ENCODE measurements at regions not wholly inside any gene's neighbourhood (a gene's known extent, or its start where the extent isn't known, plus 50 kb on each side); places are given as distances from the start of the nearest gene placed in this dataset.

- no peak overlapping the region for H3K27ac ChIP-seq (ENCODE audit: low read length)
- H3K9ac ChIP-seq (ENCODE audit: low read depth, low read length) = no peak overlapping the region
- no peaks in the 10 kb centered on the region for H3K27me3 ChIP-seq (ENCODE audit: insufficient read depth, low read length)
- H3K4me1 ChIP-seq (ENCODE audit: insufficient read depth, low read length) = no peaks in the 10 kb centered on the region
- no peaks in the 10 kb centered on the region for H3K36me3 ChIP-seq (ENCODE audit: insufficient read depth, low read depth, low read length)
- H3K9me3 ChIP-seq (ENCODE audit: insufficient read depth, low read depth, low read length) = no peaks in the 10 kb centered on the region
- no peak overlapping the region for H3K4me3 ChIP-seq (ENCODE audit: low read length)
Observed at GRCh38 chr22:48322907-48323306, 1504.8 kb downstream of the BRD1 start.

- Histone ChIP-seq H3K27ac (ENCODE audit: low read length) (no peak overlapping the region), H3K27me3 (ENCODE audit: insufficient read depth, low read length) (no peaks in the 10 kb centered on the region), H3K4me1 (ENCODE audit: insufficient read depth, low read length) (no peaks in the 10 kb centered on the region), H3K36me3 (ENCODE audit: insufficient read depth, low read depth, low read length) (no peaks in the 10 kb centered on the region), H3K9me3 (ENCODE audit: insufficient read depth, low read depth, low read length) (no peaks in the 10 kb centered on the region), H3K4me3 (ENCODE audit: low read length) (no peak overlapping the region), H3K9ac (ENCODE audit: low read depth, low read length) (no peak overlapping the region)
Observed at GRCh38 chr22:48321986-48322545, 1505.6 kb downstream of the BRD1 start.

GRCh38 chr22:48320683-48321451 is 1506.8 kb downstream of the BRD1 start:
- Histone ChIP-seq H3K4me1 (ENCODE audit: insufficient read depth, low read length) (no peaks in the 10 kb centered on the region), H3K27me3 (ENCODE audit: insufficient read depth, low read length) (no peaks in the 10 kb centered on the region), H3K9me3 (ENCODE audit: insufficient read depth, low read depth, low read length) (no peaks in the 10 kb centered on the region), H3K9ac (ENCODE audit: low read depth, low read length) (no peak overlapping the region), H3K4me3 (ENCODE audit: low read length) (no peak overlapping the region), H3K27ac (ENCODE audit: low read length) (no peak overlapping the region), H3K36me3 (ENCODE audit: insufficient read depth, low read depth, low read length) (no peaks in the 10 kb centered on the region)

GRCh38 chr22:48320048-48320682 is 1507.5 kb downstream of the BRD1 start:
- Histone ChIP-seq H3K4me3 (ENCODE audit: low read length) (no peak overlapping the region), H3K9ac (ENCODE audit: low read depth, low read length) (no peak overlapping the region), H3K9me3 (ENCODE audit: insufficient read depth, low read depth, low read length) (no peaks in the 10 kb centered on the region), H3K36me3 (ENCODE audit: insufficient read depth, low read depth, low read length) (no peaks in the 10 kb centered on the region), H3K27ac (ENCODE audit: low read length) (no peak overlapping the region), H3K4me1 (ENCODE audit: insufficient read depth, low read length) (no peaks in the 10 kb centered on the region), H3K27me3 (ENCODE audit: insufficient read depth, low read length) (no peaks in the 10 kb centered on the region)

- Histone ChIP-seq H3K4me3 (ENCODE audit: low read length) (no peak overlapping the region), H3K36me3 (ENCODE audit: insufficient read depth, low read depth, low read length) (no peaks in the 10 kb centered on the region), H3K9me3 (ENCODE audit: insufficient read depth, low read depth, low read length) (no peaks in the 10 kb centered on the region), H3K9ac (ENCODE audit: low read depth, low read length) (no peak overlapping the region), H3K27me3 (ENCODE audit: insufficient read depth, low read length) (no peaks in the 10 kb centered on the region), H3K27ac (ENCODE audit: low read length) (no peak overlapping the region), H3K4me1 (ENCODE audit: insufficient read depth, low read length) (no peaks in the 10 kb centered on the region)
Observed at GRCh38 chr22:48319321-48320047, 1508.2 kb downstream of the BRD1 start.

- Histone ChIP-seq H3K9me3 (ENCODE audit: insufficient read depth, low read depth, low read length) (no peaks in the 10 kb centered on the region), H3K4me3 (ENCODE audit: low read length) (no peak overlapping the region), H3K9ac (ENCODE audit: low read depth, low read length) (no peak overlapping the region), H3K27ac (ENCODE audit: low read length) (no peak overlapping the region), H3K36me3 (ENCODE audit: insufficient read depth, low read depth, low read length) (no peaks in the 10 kb centered on the region), H3K4me1 (ENCODE audit: insufficient read depth, low read length) (no peaks in the 10 kb centered on the region), H3K27me3 (ENCODE audit: insufficient read depth, low read length) (no peaks in the 10 kb centered on the region)
Observed at GRCh38 chr22:48318575-48319320, 1508.9 kb downstream of the BRD1 start.

- H3K9me3 ChIP-seq (ENCODE audit: insufficient read depth, low read depth, low read length) = no peaks in the 10 kb centered on the region
- no peaks in the 10 kb centered on the region for H3K36me3 ChIP-seq (ENCODE audit: insufficient read depth, low read depth, low read length)
- no peaks in the 10 kb centered on the region for H3K27me3 ChIP-seq (ENCODE audit: insufficient read depth, low read length)
- H3K9ac ChIP-seq (ENCODE audit: low read depth, low read length) = no peak overlapping the region
- H3K4me1 ChIP-seq (ENCODE audit: insufficient read depth, low read length) = no peaks in the 10 kb centered on the region
- H3K4me3 ChIP-seq (ENCODE audit: low read length) = no peak overlapping the region
- H3K27ac ChIP-seq (ENCODE audit: low read length) = no peak overlapping the region
Observed at GRCh38 chr22:48318173-48318572, 1509.5 kb downstream of the BRD1 start.

- no peaks in the 10 kb centered on the region for H3K27me3 ChIP-seq (ENCODE audit: insufficient read depth, low read length)
- no peak overlapping the region for H3K4me3 ChIP-seq (ENCODE audit: low read length)
- H3K9ac ChIP-seq (ENCODE audit: low read depth, low read length) = no peak overlapping the region
- peaks cover 11% of the 10 kb centered on the region for H3K9me3 ChIP-seq (ENCODE audit: insufficient read depth, low read depth, low read length)
- no peak overlapping the region for H3K27ac ChIP-seq (ENCODE audit: low read length)
- no peaks in the 10 kb centered on the region for H3K36me3 ChIP-seq (ENCODE audit: insufficient read depth, low read depth, low read length)
- H3K4me1 ChIP-seq (ENCODE audit: insufficient read depth, low read length) = no peaks in the 10 kb centered on the region
Observed at GRCh38 chr22:48316257-48317250, 1511.1 kb downstream of the BRD1 start.

- peaks cover 11% of the 10 kb centered on the region for H3K9me3 ChIP-seq (ENCODE audit: insufficient read depth, low read depth, low read length)
- no peak overlapping the region for H3K27ac ChIP-seq (ENCODE audit: low read length)
- H3K4me1 ChIP-seq (ENCODE audit: insufficient read depth, low read length) = no peaks in the 10 kb centered on the region
- no peaks in the 10 kb centered on the region for H3K27me3 ChIP-seq (ENCODE audit: insufficient read depth, low read length)
- no peak overlapping the region for H3K4me3 ChIP-seq (ENCODE audit: low read length)
- no peaks in the 10 kb centered on the region for H3K36me3 ChIP-seq (ENCODE audit: insufficient read depth, low read depth, low read length)
- H3K9ac ChIP-seq (ENCODE audit: low read depth, low read length) = no peak overlapping the region
Observed at GRCh38 chr22:48315439-48316256, 1512.0 kb downstream of the BRD1 start.

- Histone ChIP-seq H3K27ac (ENCODE audit: low read length) (no peak overlapping the region), H3K36me3 (ENCODE audit: insufficient read depth, low read depth, low read length) (no peaks in the 10 kb centered on the region), H3K27me3 (ENCODE audit: insufficient read depth, low read length) (no peaks in the 10 kb centered on the region), H3K9me3 (ENCODE audit: insufficient read depth, low read depth, low read length) (peaks cover 11% of the 10 kb centered on the region), H3K4me1 (ENCODE audit: insufficient read depth, low read length) (no peaks in the 10 kb centered on the region; the same call in 1 of the 2 replicates), H3K4me3 (ENCODE audit: low read length) (no peak overlapping the region), H3K9ac (ENCODE audit: low read depth, low read length) (no peak overlapping the region)
Observed at GRCh38 chr22:48314073-48314472, 1513.6 kb downstream of the BRD1 start.

Measured in iPS-20b (cell line).